GM12892 (cell line): ENCODE measurements at regions not wholly inside any gene's neighbourhood (a gene's known extent, or its start where the extent isn't known, plus 50 kb on each side); places are given as distances from the start of the nearest gene placed in this dataset.

Experiments used
- POLR2A ChIP-seq: IDR thresholded peaks from 2 replicates; pipeline ENCODE4 v1.6.1; 2011; ENCODE audit warnings: low read depth, low read length, control low read depth
- POLR2AphosphoS5 ChIP-seq: IDR thresholded peaks from 2 replicates; pipeline ENCODE4 v1.6.1; 2011; ENCODE audit warnings: low read depth, low read length, control low read depth

DNA sequence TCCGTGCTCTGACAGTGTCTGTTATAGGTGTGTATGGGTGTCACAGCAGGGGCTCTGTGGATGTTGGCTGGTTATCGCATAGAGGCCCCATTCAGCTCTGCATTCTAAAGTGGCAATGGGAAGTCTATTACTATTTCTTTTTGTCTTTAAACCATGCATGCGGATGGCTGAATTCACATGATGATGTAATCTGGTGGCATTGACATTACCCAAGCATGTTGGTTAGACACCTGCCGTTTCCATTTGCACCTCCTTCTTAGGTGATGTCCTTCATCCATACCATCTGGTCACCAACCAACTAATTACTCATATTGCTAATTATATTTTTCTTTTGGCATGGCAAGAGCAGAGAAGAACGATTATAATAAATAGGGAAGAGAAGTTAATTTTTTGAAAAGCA lies 270.8 kb upstream of the RGS6 start:
- TF ChIP-seq POLR2AphosphoS5 (no peak), POLR2A (no peak)
